Esophagus mucosa (tissue), 1 donor: ENCODE measurements at regions not wholly inside any gene's neighbourhood (a gene's known extent, or its start where the extent isn't known, plus 50 kb on each side); places are given as distances from the start of the nearest gene placed in this dataset.
A peak's percentile ranks its signal among the peaks of the same experiment; 100 is the strongest.
"Not testable (repeated sequence)": the region's sequence is repeated elsewhere in the genome, so short reads cannot be mapped to it uniquely, and the experiment has no call there.

ENCODE experiments used
- ATAC-seq: fragments of 200-7000 bp; cut with Tn5 transposase; one replicate; pipeline ENCODE4 v1.9.1; 2020
- donor health status: DM: yes; HTN: yes; CAD: no.

- no peak for ATAC-seq
Measured at GRCh38 chr13:50616101-50616500, 227.4 kb downstream of the DLEU7 start.

DNA sequence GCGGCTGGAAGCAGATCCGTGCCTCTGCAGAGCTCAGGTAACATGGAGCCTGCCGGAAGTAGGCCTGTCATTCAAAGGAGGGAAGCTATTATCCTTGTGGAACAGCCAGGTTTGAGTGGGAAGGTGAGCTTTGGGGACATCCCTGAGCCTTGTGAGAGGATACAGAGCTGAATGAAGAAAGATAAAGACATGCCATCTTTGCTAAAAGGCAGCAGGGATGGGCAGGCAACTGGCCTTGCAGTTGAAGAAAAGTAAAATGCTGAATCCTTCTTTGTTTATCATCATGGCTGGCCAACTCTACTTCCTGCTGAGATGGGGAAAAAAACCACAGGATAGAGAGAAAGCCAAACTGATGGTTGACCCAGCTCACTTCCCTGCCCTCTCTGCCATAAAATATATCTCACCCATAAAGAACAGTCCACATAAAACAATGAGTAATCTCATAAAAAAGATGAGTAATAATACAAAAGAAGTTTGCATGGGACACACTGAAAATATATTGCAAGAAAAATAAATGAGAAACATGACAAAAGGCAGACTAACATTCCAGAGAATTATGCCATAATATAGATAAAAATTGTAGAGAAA lies 226.3 kb downstream of the DLEU7 start:
- no peak for ATAC-seq

DNA sequence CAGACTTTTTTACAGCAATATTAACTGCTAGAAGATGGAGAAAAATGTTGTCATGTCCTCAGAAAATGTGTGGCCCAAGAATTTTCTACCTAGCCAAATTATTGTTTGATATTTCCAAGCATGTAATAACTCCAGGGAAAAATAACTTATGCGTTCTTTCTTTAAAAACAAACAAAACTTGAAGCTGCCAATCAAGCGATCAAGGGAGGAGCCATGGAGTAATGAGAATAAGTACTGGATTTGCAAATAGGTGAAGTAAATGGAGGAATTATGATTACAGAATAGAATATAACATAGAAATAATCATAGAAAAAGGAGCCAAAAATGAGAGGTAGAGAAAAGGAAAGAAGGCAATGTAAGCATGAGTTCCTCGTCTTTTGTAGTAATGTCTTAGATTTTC lies 225.3 kb downstream of the DLEU7 start:
- no peak for ATAC-seq

DNA sequence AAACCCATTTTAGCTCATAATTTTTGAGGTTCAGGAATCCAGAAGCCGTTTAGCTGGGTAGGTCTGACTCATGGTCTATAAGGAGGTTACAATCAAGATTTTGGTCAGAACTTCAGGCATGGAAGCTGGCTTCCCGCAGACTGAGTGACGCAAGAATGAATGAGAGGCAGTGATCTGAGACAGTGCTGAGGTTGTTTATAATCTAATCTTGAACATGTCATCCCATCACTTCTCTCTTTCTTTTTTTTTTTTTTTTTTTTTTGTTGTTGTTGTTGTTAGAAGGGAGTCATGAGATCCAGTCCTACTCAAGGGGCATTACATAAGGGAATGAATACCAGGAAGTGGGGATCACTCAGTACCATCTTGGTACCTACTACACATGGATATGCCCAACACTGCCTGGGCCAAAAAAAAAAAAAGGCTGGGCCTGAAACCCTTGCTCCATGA lies 217.4 kb downstream of the DLEU7 start:
- peak; percentile 17 for ATAC-seq

DNA sequence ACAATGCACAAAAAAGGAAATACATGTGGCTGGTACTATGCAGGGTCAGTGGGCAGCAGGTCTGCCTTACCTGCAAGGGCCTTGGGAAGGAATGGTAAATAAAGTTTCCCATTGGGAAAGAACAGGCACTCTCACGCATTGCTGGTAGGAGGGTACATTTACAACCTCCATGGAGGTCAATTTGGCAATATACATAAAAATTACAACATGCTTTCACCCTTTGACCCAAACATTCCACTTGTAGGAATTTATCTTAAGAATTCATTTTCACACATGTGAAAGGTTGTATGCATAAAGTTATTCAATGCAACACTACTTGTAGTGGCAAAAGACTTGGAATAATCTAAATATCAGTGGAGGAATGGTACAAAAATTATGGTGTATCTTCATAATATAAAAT lies 216.4 kb downstream of the DLEU7 start:
- ATAC-seq = no peak

GRCh38 chr13:50628512-50628911 lies 215.0 kb downstream of the DLEU7 start:
- not testable (repeated sequence) for ATAC-seq

DNA sequence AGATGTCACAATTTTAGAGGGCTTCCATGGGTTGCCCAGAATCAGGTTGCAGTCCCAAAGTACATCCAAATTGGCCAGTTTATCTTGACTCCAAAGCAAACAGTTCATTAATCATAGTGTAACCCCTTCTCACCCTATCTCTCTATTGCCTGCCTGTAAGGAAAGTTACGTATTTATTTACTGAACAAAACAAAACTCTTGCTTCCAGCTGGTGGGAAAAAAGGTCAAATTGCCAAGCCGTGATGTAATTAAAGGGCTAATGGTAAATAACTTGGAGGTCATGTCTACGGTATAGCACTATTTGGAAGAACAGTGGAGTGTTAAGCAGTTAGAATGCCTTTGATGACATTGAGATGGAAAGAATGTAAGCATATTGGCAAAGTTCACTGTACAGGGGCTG lies 214.0 kb downstream of the DLEU7 start:
- ATAC-seq = no peak

DNA sequence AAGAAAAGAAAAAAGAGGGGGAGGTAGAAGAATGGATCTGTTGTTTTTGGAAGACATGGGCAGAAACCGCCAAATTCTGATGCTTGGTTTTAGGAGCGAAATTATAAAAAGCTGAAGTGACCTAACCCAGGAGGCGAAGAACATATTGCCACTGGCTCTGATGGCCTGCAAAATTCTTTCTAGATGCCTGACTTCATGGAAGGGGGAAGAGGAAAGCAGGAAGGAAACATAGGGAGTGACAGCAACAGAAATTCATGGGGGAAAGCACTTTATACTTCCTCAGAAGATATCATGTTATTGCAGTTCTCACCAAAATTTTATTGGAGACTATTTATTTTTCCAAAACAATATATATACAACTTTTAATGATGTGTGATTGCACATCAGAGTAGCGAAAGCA lies 213.5 kb downstream of the DLEU7 start:
- ATAC-seq = no peak

GRCh38 chr13:50631041-50631440 lies 212.5 kb downstream of the DLEU7 start:
- no peak for ATAC-seq

GRCh38 chr13:50634339-50634738 lies 209.2 kb downstream of the DLEU7 start:
- no peak for ATAC-seq

DNA sequence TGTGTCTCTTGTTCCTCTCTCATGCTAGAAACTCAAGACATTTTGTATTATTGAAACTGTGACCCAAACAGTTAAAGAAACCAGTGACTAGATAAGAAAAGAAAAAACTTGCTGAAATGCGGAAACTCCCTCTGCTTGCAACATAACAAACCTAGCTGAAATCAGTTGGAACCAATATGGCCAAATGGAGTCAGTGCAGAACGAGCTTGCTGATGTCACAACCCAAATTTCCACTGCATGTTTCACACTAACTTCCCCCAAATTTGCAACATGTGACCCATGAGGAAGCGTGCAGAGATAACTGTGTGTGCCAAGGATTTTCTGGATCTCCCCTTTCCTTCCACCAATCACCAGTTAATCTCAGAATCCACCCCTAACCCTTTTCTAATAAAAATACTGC lies 208.0 kb downstream of the DLEU7 start:
- peak; percentile 20 for ATAC-seq

DNA sequence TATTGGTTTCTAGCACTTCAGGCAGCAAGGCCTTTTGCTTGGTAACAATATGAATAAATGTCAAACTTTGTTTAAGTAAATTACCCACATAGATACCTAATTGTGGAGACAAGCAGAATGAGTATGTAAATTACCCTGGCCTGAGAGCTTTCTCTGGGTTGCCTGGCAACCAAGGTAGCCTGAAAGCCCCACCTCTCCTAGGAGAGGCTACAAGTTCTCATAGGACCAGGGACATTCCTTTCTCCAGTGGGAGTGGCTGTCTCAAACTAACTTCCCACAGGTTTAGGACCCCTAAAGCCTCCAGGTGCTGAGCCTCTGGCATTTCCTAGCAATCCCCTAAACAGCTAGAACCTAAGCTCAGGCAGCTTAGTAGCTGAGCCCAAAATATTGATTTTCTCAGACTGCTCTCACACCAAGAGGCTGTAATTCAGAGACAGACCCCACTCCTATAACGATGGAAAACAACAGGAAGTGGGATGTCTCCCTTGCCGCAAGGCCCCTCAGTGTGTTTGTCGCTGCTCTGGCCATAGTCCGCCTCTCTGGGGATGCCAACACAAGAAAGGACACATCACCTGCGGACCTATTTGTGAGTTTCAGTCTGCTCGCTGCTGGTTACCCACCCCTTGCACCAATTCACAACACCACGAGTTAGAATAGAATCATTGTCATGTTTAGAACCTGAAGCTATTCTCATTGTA lies 207.3 kb downstream of the DLEU7 start:
- ATAC-seq = no peak

- no peak for ATAC-seq
Measured at GRCh38 chr13:50643060-50643459, 200.4 kb downstream of the DLEU7 start.

- peak; percentile 87 for ATAC-seq
Measured at GRCh38 chr13:50644081-50644871, 199.2 kb downstream of the DLEU7 start.

DNA sequence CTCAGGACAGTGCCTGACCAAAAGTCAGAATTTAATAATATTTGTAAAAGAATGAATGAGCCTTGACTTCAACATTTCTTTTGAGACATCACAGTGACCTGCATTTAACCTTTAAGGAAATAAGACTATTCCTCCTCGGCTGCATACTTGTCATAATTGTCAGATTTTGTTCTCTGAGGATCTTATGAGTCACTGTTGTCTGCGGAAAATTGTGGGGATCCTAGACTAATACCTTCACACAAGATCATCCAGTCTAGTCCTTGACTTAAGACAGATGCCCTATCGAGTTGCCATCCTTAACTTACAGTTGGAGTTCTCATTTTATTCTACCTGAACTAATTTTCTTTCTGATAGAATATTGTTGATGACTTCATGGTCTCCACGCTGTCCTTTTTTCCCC lies 198.4 kb downstream of the DLEU7 start:
- ATAC-seq = peak; percentile 52

- ATAC-seq = no peak
Measured at GRCh38 chr13:50646070-50646469, 197.4 kb downstream of the DLEU7 start.

DNA sequence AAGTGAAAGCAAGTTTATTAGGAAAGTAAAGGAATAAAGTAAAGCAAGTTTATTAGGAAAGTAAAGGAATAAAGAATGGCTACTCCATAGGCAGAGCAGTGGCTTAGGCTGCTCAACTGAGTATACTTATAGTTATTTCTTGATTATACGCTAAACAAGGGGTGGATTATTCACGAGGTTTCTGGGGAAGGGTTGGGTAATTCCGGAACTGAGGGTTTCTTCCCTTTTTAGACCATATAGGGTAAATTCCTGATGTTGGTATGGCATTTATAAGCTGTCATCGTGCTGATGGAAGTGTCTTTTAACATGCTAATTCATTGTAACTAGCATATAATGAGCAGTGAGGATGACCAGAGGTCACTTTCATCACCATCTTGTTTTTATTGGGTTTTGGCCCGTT lies 194.3 kb downstream of the DLEU7 start:
- no peak for ATAC-seq

DNA sequence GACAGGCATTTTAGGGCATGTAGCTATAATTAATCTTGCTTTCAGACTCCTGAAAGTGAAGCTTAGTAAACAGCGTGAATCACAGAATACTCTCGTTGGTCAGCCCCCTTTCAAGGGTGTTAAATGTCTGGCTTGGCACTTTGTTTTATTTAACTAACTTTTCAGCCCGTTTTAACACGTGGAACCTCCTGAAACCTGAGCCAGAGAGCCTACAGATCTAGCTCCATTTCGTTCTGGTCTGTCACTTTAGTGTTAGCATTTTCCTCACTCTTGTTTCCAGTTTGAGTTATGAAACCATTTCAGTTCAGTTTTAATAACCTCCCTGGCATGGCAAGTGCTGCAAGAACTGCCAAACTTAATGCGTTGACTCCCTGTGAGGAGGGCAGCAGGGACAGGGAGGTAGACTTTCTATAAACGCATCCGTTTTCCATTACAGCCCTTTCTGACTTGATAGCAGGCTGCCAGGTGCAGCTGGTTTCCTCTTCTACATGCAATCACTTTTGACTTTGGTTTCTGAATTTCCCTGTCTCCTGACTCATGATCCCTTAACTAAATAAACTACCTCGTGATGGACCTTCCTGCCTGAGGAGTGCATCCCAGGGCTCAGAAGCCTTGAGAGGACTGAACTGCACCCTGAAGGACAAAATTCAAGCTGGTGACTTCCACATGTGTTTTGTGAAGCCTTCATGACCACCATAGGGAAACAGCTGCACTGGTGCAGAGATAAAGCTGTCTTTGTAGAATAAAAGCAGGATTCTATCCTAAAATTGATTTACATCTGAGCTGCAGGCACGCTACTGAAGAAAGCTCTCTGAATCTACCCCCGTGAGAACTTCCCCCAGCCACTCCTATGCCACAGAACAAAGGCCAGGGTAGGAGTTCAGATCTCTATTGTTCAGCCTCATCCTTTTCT lies 192.6 kb downstream of the DLEU7 start:
- ATAC-seq = no peak

DNA sequence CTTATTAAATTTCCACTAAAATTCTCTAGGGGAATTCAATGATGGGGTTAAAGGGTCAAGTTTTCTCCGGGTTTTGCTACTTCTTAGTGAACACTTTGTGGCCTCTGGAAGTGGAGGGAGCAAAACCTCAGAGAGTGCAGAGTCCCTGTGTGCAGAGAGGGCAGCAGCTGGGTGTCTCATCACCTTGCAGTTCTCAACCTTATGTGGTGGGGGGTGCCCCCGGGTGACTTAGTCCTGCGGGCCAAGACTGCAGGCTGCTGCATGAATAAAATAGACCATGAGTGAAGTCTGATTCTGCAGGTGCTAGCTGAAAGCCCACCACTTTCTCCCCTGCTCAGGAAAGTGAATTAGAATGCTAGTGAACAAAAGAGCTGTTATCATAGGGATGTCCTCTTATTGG lies 191.6 kb downstream of the DLEU7 start:
- ATAC-seq = no peak

- no peak for ATAC-seq
Measured at GRCh38 chr13:50654331-50654730, 189.2 kb downstream of the DLEU7 start.

DNA sequence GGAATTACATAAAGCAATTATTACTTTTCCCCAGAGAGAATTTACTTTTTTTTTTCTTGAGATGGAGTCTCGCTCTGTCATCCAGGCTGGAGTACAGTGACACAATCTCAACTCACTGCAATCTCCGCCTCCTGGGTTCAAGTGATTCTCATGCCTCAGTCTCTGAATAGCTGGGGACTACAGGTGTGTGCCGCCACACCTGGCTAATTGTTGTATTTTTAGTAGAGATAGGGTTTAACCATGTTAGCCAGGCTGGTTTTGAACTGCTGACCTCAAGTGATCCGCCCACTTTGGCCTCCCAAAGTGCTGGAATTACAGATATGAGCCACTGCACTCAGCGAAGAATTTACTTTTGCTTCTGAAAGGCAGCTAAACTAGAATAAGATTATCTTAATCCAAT lies 181.6 kb downstream of the DLEU7 start:
- ATAC-seq = not testable (repeated sequence)

GRCh38 chr13:50664951-50665350 lies 178.5 kb downstream of the DLEU7 start:
- ATAC-seq = no peak

DNA sequence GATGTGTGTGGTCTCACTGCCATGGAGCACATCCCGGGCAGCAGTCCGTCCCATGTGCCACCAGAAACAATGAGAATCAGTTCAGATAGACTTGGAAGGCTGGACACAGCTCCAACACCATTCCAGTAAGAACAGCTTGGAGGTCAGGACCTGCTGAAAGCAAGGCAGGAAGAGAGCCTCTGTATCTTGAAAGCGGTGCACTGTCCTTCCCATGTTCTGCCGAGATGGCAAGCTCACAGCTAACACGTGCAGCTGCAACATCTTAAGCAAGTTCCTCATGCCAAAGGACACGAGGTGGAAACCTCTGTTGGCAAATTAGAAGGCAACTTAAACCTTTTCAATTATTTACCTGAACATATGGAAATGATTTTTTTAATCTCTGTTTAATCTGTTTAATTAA lies 175.4 kb downstream of the DLEU7 start:
- no peak for ATAC-seq
